Stimulated activated naive CD4-positive, alpha-beta T cell (primary cell): ENCODE measurements at regions not wholly inside any gene's neighbourhood (a gene's known extent, or its start where the extent isn't known, plus 50 kb on each side); places are given as distances from the start of the nearest gene placed in this dataset.

Experiments
- DNase-seq, 6 experiments: peaks; one replicate each; lab custom pipeline; 2025; lab: John Stamatoyannopoulos, UW

DNA sequence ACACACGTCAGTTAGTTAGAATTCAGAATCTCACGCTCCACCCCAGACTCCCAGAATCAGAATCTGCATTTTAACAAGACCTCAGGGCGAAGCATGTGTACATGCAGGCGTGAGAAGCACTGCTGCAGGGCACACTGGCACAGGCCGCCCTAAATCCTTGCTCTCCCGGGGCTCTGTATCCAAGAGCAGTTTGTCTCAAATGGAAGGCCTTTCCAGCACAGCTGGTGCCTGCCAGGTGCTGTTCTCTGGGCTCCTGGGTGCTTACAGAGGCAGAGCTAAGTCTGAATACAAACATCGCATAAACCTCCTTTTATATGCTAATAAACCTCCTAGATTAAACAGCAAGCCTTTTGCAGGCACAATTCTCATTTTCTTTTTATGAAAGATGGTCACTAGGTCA is 119.1 kb upstream of the CD93 start:
- DNase-seq: no peak

DNA sequence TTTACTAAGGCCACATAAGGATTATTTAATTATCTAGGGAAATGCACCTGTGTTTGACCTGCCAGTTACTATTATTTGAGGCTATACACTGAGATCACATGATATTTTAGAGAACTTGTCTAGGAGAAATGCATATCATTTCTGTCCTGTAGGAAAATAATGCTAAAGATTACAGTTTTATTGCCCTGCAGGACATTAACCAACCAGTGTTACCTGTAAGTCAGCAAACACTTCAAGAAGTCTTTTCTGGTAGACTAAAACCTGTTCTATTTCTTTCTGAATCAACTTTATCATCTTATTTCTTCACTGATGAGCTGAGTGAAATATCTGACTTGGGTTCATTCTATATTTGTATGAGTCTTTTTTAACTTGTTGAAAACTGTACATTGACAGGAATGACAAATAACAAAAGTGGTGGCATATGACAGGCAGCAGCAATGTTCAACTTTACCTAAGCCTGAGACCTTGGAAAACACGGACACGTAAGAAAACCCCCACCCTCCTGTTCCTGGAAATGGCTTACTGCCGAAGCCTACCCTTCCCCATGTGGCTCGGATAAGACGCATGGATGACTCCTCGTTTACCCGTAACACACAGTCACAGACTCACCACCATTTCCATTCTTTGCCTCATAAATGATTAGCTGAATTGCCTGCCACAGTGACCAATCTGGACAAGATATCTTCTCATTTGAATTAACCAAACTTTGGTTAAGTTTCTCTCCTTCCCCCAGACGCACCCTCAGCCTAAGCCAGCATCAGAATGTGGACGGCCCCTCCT is 118.0 kb upstream of the CD93 start:
- no peak for DNase-seq

DNA sequence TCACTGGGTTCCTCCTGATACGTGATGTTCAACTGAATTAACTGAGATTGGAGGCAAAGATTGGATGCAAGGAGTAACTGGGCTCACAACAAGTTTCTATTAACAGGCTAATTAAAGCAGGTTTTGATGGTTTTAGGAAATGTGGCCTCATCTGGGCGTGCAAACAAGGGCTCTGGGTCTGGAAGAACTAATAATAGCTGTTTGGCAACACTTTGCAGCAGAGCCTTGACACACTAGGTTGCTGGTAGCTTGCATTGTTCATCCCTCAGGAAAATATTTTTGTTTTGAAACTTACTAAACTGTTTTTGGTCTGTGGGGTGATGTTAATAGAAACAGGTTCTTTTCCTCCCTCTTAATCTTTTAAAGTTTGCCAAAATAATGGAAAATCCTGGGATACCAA is 117.2 kb upstream of the CD93 start:
- DNase-seq: no peak

DNA sequence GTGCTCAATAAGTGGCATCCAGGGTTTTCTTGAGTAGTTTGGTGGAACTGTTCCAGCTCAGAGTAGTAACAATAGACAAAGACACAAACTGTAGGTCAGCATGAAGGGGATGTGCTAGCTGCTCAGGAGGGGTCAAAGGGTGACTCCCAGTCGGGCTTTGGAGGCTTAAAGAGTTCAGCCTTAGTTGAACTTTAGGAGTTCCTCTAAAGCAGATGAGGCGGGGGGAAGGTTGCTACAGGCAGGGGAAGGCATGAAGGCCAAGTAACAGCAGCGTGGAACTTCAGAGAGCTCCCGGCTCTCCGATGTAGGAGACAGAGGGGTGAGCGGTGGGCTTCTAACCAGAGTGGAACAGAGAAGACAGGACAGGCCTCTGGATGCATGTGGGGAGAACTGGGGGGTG is 115.5 kb upstream of the CD93 start:
- no peak for DNase-seq

DNA sequence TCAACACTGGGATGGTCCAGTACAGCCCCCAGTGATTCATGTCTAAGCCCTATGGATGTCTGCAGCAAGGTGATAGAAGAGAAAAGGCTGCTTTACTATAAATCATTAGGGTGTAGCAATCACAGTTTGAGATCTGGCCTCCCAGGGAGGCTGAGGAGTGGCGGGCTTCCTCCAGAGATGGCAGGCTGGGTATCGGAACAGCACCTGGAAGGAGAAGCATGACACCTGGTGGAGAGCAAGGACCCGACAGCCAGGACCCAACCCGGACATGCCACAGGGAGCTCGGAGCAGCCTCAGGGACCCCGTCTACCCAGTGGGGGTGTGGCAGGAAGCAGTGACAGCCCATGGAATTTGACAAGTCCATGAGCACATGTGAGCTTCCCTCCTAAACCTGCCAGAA is 114.8 kb upstream of the CD93 start:
- no peak for DNase-seq

DNA sequence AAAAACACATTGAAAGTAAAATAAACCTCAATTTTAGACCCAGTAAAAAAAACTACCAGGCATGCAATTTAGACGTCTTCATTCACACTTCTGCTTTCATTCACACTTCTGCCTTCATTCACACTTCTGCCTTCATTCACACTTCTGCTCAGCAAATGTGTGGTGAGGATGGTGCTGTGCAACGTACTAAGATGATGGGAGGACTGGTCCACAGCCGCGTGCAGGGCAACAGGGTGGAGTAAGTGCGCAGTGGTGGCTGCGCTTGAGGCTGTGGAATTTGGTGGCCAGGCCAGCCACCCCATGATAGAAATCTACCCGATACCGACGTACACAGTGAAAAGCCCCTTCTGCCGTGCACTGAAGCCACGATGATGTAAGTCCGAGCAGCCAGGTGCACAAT is 114.3 kb upstream of the CD93 start:
- DNase-seq: no peak

DNA sequence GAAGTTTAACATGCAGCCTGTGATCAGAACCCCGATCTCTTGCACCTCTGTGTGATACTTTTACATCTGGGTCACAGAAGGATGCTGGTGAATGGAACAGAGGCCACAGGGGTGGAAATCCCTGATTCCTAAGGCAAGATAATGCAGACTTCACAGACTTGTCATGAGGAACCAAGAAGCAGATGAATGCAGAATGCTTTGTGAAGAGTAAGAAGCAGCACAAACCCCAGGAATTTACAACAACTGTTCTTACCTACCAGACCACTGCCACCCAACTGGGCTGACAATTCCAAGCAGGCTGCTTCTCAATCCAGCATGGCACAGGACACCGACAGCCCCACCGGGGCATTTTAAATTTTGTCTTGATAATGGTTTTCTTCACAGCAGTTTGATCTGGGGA is 113.2 kb upstream of the CD93 start:
- DNase-seq: no peak

DNA sequence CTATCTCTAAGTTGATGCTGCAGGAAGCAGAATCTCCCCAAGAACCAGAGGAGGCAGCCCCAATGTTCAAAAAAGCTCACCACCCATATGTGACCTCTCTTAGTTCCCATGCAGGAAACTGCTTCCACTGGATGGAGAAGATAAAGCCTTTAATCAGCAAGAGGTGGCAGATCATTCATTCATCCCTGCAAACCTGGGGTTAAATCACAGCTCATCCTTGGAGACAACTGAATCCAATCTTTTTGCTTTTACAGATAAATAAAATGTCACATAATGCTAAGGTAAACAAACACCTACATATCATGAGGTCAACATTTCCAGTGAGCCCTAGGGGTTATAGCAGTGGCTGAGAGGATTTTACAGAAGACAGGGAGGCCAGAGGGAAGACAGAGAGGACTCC is 112.7 kb upstream of the CD93 start:
- no peak for DNase-seq

DNA sequence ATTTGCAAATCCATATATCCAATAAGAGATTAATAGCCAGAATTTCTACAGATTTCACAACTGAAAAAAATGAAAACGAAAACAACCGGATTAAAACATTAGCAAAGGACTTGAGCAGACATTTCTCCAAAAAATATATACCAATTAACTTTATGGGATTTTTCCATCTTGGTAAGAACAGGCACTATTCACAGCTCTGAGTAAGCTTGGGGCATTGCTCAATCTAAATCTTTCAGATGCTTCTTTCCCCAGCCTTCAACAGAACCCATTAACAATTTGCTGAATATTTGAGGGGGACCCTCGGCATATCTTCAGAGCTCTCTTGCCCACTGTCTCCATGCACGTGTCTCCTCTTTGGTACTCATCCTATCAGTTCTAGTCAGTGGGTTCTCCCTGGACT is 111.7 kb upstream of the CD93 start:
- DNase-seq: no peak

DNA sequence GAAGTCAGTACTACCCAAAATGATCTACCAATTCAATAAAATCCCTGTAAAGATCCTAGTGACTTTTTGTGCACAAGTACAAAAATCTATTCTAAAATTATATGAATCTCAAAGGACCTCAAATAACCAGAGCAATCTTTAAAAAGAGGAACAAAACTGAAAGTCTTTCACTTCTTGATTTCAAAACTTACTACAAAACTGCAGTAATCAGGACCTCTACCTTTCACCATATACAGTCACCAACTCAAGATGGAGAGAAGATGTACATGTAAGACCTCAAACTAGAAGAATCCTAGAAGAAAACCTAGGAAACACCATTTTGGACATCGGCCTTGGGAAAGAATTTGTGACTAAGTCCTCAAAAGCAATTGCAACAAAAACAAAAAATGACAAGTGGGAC is 109.5 kb upstream of the CD93 start:
- no peak for DNase-seq

DNA sequence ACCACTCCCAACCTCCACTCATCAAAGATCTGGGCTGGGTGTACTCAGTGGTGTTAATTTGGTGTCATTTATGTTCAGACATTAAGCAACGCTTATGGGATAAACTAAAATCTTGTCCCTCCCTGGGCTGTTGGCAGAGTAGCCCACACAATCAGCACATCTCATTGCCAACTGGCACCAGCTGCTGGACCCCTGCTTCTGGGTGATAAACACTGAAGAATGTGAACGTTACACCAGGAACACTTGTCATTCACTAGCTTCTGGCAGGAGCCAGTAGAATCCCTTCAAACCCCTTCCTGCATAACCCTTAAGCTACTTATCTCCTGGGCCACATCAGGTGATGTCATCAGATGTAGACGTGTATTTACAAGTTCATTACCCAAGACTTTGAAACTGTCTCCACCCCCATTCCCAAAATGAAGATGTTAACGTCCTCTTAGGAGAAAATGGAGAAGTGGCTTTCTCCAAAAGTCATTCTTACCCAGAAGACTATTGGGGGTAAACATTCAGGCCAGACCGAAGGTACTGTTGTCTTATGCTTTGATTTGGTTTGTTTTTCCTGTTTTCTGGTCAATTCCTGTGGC is 107.8 kb upstream of the CD93 start:
- DNase-seq: no peak

DNA sequence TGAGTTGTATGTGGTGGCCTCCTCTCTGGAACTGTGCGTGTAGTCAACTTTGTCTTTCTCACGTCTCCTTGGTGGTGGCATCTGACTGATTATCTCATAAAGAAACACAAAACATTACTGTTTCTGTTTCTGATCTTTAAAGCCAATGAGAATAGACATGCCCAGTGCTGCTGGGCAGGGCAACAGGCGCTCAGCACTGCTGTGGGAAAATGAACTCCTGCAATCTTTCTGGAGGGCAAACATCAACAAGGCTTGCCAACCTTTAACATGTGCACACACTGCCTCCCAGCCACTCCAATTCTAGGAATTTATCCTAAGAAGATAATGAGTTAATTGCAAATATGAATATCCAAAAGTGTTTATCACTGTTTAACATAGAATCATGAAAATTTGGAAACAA is 106.3 kb upstream of the CD93 start:
- DNase-seq: no peak

DNA sequence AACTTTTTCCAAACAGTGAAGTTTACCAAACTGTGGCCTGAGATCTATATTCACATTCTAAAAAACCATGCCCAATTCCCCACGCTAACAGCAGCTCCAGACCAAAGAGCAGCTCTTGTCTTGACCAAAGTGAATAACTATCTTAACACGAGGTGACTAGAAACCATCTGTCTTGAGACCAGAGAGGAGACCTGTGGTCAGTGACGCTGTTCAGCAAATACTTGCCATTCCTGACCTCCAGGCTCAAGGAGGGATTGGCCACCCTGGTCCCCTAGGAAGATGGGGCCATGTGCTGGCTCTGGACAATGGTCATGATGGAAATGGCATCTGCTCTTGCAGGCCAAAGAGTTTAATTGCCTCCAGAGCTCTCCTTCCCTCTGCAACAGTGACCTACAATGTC is 104.4 kb upstream of the CD93 start:
- no peak for DNase-seq

DNA sequence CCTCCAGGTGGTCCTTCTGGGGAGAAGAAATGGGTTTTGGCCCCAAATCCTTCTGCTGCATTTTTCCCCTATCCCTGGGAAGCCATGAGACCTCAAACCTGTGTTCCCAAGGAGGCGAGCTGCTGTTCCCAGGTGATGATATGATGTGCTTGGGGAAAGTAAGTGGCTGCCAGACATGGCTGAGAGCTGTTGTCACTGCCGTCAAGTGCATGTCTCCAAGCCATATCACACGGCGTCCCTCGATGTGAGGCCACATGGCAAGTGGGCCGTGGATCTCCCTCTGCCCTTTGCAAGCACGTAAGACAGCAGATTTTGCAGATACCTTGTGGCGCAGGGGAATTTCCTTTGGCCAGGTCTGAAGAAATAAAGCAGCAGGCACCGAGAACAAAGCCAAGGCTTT is 103.7 kb upstream of the CD93 start:
- DNase-seq: no peak

DNA sequence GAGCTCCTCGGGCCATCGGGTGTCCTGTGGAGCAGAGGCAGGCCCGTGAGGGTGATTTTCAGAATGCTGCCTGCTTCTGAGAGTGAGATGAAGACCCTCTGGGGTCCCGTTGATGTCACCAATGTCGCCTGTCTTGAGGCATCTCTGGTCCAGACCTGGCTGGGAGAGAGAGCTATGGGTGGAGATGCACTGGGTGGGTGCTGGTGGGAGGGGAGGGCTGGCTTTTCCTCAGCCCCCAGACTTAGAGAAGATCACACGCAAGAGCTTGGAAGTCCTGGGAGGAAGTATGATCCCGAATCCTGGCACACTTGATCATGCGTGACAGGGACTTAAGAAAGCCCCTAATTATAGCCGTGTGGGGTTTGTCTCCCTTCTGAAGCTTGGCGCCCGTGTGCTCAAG is 103.2 kb upstream of the CD93 start:
- DNase-seq: no peak

DNA sequence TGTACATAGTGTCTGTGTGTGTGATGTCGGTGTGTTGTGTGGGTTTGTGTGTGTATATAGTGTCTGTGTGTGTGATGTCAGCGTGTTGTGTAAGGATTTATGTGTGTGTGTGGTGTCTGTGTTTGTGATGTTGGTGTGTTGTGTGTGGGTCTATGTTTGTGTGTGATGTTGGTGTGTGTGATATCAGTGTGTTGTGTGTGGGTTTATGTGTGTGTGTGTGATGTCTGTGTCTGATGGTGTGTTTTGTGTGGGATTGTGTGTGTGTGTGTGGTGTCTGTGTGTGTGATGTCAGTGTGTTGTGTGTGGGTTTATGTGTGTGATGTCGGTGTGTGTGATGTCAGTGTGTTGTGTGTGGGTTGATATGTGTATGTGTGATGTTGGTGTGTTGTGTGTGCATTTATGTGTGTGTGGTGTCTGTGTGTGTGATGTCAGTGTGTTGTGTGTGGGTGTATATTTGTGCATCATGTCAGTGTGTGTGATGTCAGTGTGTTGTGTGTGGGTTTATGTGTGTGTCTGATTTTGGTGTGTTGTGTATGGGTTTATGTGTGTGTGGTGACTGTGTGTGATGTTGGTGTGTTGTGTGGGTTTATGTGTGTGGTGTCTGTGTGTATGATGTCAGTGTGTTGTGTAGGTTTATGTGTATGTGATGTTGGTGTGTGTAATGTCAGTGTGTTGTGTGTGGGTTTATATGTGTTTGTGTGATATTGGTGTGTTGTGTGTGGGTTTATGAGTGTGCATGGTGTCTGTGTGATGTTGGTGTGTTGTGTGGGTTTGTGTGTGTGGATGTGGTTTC is 102.4 kb upstream of the CD93 start:
- no peak for DNase-seq

DNA sequence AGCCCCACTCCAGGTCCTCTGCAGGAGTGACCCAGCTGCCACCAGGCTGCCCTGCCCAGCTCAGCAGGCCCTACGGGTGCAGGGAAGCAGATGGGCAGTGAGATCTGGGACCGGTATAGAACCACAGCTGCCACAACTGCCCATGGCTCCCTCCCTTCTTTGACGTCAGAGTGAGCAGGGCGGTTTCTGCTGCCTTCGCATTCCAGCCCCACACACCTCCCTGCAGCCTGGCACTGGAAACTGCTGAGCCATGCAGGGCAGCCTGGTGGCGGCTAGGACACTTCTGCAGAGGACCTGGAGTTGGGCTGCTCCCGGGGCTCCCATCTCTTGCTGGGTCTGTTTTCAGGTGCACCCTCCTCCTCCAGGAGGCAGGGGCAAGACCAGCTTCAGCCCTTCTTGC is 101.6 kb upstream of the CD93 start:
- no peak for DNase-seq

DNA sequence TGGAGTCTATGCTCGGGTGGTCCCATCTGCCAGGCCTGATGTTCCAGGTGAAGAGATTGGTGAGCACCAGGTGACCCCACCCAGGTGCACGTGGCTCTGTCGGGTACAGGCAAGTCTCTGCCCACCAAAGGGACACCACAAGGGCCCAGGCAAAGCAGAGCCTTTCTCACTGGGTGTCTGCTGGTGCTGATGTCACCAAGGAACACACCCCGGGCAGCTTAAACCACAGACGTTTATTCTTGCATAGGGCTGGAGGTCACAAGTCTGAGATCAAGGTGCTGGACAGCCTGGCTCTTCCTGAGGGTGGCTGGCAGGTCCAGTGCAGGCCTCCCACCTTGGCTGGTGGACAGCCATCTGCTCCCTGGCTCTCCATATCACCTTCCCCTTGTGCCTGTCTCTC is 100.7 kb upstream of the CD93 start:
- no peak for DNase-seq

DNA sequence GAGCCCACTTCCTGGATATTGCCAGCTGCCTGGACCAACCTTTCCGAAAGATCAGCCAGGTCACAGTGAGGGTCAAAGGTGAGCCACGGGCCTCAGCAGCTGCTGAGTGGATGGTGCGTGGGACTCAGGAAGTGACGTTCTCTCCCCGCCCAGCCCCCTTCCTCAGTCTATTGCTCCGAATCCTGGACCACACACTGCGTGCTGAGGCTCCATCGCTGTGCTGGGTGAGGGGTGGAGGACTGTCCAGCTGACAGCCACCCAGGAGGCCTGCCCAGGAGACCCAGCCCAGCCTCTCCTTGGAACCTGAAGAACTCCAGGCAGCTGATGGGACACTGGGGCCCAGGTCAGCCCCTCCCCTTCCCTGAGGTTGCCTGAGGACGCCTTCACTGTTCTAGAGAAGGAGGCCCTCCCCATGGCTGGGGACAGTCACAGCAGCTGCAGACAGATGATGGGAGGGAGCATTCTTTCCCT is 94.4 kb upstream of the CD93 start:
- no peak for DNase-seq

DNA sequence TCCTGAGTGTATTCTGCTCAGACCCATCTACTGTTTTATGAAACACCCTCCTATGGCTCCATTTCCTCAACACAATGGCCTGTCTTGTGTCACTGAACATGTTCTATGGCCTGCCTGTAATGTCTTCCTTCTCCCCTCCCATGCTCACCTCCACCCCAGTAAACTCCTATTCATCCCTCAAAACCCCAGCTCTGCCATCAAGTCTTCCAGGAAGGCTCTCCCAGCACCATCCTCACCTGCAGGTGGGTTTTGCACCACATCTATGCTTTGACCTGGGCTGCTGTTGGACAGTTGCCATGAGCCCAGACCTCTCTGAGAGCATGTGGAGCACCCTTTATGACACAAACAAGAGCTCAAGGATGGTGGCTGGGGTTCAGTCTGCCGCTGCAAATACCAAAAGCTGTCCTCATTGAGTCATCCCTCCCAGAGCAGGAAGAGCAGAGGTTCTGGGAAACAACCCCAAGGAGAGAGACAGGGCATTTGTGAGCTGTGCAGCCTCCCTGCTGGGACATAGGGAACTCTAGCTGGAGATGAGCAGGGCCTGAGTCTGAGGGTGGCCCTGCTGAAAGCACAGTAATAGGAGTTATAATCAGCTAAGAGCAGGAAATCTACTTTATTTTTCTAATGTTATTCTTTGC is 93.8 kb upstream of the CD93 start:
- no peak for DNase-seq

DNA sequence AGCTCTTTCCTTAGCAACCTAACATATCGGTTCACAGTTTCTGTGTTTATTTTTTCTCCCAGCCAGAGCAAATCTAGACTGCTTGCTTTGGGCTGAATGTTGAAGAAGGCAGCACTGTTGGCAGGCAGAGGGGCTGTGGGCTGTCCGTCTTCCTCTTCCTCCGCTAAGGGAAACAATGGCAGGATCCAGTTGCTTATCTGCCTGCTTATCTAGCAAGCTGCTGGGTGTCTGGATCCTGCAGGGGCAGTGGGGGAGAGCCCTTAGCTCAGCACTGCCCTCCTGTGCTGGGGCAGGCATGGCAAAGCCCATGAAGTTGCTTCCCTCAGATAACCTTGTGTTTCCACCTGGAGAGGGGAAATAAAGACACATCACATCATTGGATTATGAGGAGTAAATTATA is 92.7 kb upstream of the CD93 start:
- DNase-seq: no peak

DNA sequence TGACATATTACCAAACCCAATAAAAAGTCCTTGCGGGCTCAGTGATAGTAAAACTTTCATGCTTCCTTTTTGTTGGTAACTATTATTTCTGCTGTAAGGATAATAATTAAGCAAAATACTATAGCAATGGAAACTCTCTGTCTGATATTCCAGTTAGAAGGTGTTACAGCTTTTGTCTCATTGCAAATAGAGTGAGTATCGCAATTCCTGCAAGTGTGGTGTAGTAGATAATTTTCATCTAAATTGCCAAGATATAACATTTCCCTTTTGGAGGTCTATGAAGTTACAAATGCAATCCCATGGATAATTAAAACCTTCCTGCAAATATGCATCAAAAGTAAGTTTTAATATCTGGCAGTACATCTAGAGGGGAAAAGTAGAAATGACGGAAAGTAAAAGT is 88.7 kb upstream of the CD93 start:
- no peak for DNase-seq

DNA sequence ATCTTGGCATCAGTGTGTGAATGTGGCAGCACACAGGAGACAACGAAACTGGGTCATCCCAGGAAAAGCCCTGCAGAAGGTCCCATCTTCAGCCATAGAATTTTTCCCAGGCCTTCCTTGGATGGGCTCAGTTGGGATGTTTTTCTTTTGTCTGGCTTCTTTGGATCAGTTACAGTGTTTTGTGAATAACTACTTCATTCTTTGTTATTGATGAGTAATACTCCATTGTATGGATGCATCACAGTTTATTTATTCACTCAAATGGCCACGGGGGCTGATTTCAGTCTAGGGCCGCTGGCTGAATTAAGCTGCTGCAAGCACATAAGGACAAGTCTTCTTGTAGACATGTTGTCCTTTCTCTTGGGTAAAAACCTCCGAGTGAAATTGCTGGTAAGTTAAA is 81.3 kb upstream of the CD93 start:
- DNase-seq: no peak
